ENCODE measurements at regions not wholly inside any gene's neighbourhood (a gene's known extent, or its start where the extent isn't known, plus 50 kb on each side); places are given as distances from the start of the nearest gene placed in this dataset.

DNA sequence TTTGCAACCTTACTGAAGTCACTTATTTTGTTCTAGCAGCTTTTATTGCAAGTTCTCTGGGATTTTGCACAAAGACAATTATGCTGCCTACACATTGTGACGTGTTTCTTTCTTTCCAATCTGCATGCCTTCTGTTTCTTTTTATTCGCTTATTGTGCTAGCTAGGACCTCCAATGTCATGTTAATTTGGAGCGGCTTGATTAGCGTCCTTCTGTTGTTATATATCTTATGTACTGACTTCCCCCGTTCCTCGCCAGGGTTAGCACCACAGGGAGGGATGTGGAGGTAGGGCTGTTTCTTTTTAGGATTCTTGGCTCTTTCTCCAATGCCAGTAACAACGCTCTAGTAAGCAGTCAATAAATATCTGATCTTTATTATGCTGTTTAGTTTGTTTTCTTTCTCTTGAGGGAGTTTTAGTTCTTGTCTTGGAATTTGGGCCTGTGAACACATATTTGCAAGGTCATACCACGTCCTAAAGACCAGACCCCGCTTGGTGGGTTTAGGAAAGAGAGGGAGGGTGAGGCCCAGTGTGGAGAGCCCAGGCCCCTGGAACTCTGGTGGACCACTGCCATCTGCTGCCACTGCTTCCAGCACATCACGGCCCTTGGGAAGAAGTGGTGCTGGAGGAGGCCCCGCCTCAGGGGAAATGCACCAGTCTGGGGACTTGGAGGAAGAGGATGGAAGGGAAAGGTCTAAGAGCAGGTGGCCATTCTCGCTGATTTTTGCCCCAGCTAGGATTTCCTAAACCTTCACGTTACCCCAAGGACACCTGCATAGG, 129.1 kb downstream of the TRIML1 start:
- DNase-seq, result no peak
- no peaks in the 10 kb centered on the region for H3K9me3 ChIP-seq
- H3K27ac ChIP-seq, result no peak overlapping the region
- no peaks in the 10 kb centered on the region for H3K4me1 ChIP-seq
- intact Hi-C loops (cut with DNase I; ENCODE audit: low total_unique reads), result no loop called here
- TF ChIP-seq, protein P1, sequence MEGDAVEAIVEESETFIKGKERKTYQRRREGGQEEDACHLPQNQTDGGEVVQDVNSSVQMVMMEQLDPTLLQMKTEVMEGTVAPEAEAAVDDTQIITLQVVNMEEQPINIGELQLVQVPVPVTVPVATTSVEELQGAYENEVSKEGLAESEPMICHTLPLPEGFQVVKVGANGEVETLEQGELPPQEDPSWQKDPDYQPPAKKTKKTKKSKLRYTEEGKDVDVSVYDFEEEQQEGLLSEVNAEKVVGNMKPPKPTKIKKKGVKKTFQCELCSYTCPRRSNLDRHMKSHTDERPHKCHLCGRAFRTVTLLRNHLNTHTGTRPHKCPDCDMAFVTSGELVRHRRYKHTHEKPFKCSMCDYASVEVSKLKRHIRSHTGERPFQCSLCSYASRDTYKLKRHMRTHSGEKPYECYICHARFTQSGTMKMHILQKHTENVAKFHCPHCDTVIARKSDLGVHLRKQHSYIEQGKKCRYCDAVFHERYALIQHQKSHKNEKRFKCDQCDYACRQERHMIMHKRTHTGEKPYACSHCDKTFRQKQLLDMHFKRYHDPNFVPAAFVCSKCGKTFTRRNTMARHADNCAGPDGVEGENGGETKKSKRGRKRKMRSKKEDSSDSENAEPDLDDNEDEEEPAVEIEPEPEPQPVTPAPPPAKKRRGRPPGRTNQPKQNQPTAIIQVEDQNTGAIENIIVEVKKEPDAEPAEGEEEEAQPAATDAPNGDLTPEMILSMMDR (IDR thresholded peaks at IDR 0.05), result no peak
- H3K4me3 ChIP-seq, result no peak overlapping the region
- no peaks in the 10 kb centered on the region for H3K27me3 ChIP-seq
- no peaks in the 10 kb centered on the region for H3K36me3 ChIP-seq

DNA sequence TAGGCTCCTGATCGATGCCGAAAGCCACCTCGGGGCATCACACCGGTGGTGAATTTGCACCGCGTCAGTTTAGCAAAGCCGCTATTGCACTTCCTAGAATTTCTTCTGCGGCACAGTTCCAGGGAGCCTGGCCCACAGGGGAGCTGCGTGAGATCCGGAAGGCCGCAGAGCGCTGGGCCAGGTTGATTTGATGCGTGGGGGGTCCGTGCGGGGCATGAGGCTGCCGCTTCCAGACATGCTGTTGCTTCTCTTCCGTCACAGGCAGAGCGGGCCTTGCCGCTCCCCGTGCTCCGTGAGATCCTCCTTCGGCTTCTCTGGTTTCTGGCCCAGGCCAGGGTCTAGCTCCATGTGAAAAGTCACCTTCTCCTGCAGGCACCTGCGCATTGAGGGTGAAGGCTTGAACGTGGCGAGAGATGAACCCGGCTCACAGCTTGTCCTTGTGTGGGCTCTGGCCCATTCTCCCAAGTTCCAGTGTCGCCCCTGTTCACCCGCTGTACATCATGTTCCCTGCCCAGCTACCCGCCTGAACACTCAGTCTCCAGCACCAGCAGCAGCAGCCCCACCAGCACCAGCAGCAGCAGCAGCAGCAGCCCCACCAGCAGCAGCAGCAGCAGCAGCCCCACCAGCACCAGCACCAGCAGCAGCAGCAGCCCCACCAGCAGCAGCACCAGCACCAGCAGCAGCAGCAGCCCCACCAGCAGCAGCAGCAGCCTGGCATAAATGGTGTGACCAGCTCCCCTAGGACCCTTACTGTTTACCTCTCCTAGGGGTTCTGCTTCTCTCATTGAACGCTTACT, 131.2 kb downstream of the TRIML1 start:
- Histone ChIP-seq H3K4me3 (no peak overlapping the region), H3K4me1 (no peaks in the 10 kb centered on the region), H3K27ac (no peak overlapping the region), H3K9me3 (no peaks in the 10 kb centered on the region), H3K36me3 (no peaks in the 10 kb centered on the region), H3K27me3 (no peaks in the 10 kb centered on the region)
- intact Hi-C loops (cut with DNase I; ENCODE audit: low total_unique reads), result no loop called here
- TF ChIP-seq, protein P1 (IDR thresholded peaks at IDR 0.05), result no peak
- no peak for DNase-seq

DNA sequence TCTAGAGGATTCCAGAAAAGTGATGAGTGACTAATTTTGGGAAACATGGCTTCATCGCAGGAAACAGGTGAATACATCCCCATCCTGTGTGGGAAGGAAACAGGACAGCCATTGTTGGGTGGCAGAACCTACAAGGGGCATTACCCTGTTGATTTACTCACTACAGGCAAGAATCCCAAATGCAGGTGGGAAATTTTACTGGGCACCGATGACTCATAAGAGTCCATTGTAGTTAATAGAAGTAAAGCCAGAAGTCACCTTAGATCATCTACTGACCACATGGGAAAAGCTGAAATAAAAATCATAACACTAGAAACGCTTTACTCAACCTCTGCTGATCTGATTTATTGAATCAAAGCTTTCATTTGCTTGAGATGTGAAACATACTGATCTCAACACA, 136.4 kb downstream of the TRIML1 start:
- DNase-seq, result no peak
- Histone ChIP-seq H3K27ac (no peak overlapping the region), H3K36me3 (no peaks in the 10 kb centered on the region), H3K4me1 (no peaks in the 10 kb centered on the region), H3K9me3 (no peaks in the 10 kb centered on the region), H3K4me3 (no peak overlapping the region), H3K27me3 (no peaks in the 10 kb centered on the region)
- TF ChIP-seq, protein P1 (IDR thresholded peaks at IDR 0.05), result no peak
- intact Hi-C loops (cut with DNase I; ENCODE audit: low total_unique reads), result no loop called here

DNA sequence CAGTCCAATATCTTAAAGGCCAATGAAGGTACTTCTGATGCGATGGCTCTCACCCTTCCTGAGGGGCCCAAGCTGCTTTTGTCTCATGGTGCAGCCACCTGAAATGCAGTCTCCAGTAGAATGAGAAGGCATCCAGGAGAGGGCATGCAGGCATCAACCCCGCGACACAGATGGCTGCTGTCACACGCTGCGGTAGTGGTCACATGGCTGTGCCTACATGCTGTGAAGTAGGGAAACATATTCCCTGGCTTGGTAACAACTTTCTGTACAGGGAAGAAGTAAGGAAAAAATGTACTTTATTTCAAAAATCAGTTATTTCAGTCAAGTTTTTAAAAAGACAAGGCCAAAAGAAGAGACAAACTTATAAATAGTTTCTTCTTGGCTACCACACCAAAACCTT, 139.9 kb downstream of the TRIML1 start:
- TF ChIP-seq, protein P1 (IDR thresholded peaks at IDR 0.05), result no peak

DNA sequence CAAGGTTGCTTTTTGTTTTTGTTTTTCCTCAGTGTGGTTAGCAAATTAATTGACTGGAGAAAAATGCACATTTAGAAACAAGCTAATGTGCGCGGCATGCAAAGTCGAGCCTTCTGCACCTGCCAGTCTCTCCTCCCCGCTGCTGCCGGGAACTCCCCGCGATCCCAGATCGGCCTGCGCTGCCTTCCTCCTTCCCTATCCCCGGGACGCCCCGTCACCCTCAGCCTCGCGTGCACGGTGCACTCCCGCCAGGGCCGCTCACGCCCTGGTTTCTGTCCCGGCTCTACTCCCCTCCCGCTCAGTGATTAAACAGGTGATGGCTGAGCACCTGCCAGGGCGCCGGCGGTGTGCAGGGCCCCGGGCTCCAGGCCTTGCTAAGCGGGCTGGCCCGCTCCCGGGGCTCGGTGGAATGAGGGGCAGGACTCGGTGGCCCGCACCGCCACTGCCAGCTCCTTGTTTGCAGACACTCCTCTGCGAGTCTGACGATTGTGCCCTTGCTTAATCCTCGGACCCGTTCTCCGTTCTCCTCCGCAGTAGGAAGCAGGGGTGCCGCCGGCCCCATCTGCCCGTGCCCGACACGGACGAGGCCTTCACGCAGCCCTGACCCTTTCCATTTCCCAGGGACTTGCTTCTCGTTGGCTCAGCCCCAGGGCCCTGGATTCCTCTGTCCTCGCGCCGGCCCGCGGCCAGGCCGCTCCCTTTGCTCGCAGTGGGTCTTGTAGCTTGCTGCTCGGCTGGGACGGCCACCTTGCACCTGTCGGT, 143.4 kb downstream of the TRIML1 start:
- Histone ChIP-seq H3K4me3 (no peak overlapping the region), H3K27ac (no peak overlapping the region), H3K36me3 (no peaks in the 10 kb centered on the region), H3K9me3 (no peaks in the 10 kb centered on the region), H3K27me3 (peaks cover 0 to 7% of the 10 kb centered on the region in 2 donors), H3K4me1 (no peaks in the 10 kb centered on the region)
- TF ChIP-seq, protein P1 (IDR thresholded peaks at IDR 0.05), result no peak
- intact Hi-C loops (cut with DNase I; ENCODE audit: low total_unique reads), result no loop called here
- no peak for DNase-seq

More for the DNA sequence above, 139.9 kb downstream of the TRIML1 start:
- DNase-seq, result no peak
- no peaks in the 10 kb centered on the region for H3K9me3 ChIP-seq
- H3K4me1 ChIP-seq, result no peaks in the 10 kb centered on the region
- H3K27ac ChIP-seq, result no peak overlapping the region
- no peaks in the 10 kb centered on the region for H3K36me3 ChIP-seq
- H3K27me3 ChIP-seq, result peaks cover 0 to 7% of the 10 kb centered on the region in 2 donors
- no peak overlapping the region for H3K4me3 ChIP-seq
- intact Hi-C loops (cut with DNase I; ENCODE audit: low total_unique reads), result no loop called here
